ENCODE measurements at regions not wholly inside any gene's neighbourhood (a gene's known extent, or its start where the extent isn't known, plus 50 kb on each side); places are given as distances from the start of the nearest gene placed in this dataset.

GRCh38 chr4:66016240-66016639, 346.0 kb upstream of the EPHA5 start:
- no peak for TF ChIP-seq TAF1 (IDR thresholded peaks at IDR 0.05; ENCODE audit: low read depth, low read length)
- TF ChIP-seq POLR2A (IDR thresholded peaks at IDR 0.05; ENCODE audit: low read depth, low read length): no peak
- no peak for TF ChIP-seq POU2F2 (IDR thresholded peaks at IDR 0.05; ENCODE audit: low read depth, low read length)
- TF ChIP-seq POLR2AphosphoS5 (IDR thresholded peaks at IDR 0.05; ENCODE audit: low read depth, low read length): no peak
- TF ChIP-seq PAX5 (IDR thresholded peaks at IDR 0.05; ENCODE audit: insufficient read depth, low read length, severe bottlenecking): no peak
- no peak for TF ChIP-seq SPI1 (IDR thresholded peaks at IDR 0.05; ENCODE audit: low read depth, low read length)
